Stimulated activated CD8-positive, alpha-beta memory T cell treated with anti-CD3 and anti-CD28 coated beads, Interleukin-15, amount 100 ng/mL, for 48 hours (primary cell): ENCODE measurements at regions not wholly inside any gene's neighbourhood (a gene's known extent, or its start where the extent isn't known, plus 50 kb on each side); places are given as distances from the start of the nearest gene placed in this dataset.
"Not testable (repeated sequence)": the region's sequence is repeated elsewhere in the genome, so short reads cannot be mapped to it uniquely, and the experiment has no call there.

Experiments
- DNase-seq, 2 donors: peaks; one replicate each; pipeline ENCODE4 v3.0.0-alpha.2; 2020; ENCODE audit warnings: low read depth in 2 of 2

- no peak for DNase-seq
Measured at GRCh38 chr10:128576943-128577670, 450.9 kb upstream of the MKI67 start.

- no peak for DNase-seq
Measured at GRCh38 chr10:128577958-128578750, 451.9 kb upstream of the MKI67 start.

DNA sequence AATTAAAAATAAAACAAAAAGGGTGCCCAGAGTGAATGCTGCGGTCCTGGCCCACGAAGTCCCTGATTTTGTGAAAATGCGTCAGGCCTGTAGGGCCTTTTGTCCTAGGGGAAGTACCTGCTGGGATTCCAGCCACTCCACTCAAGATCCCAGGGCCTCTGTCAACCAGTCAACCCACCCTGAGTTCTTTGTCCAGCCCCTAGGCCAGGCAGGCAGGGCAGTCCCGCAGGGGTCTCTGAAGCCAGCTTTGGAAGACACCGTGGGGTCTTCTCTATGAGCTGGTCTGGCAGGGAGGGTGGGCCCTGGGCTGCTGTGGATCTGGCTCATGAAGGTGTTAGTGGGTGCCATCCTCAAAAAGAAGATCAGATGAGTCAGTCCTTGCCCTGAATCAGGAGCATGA, 452.5 kb upstream of the MKI67 start:
- no peak for DNase-seq

DNA sequence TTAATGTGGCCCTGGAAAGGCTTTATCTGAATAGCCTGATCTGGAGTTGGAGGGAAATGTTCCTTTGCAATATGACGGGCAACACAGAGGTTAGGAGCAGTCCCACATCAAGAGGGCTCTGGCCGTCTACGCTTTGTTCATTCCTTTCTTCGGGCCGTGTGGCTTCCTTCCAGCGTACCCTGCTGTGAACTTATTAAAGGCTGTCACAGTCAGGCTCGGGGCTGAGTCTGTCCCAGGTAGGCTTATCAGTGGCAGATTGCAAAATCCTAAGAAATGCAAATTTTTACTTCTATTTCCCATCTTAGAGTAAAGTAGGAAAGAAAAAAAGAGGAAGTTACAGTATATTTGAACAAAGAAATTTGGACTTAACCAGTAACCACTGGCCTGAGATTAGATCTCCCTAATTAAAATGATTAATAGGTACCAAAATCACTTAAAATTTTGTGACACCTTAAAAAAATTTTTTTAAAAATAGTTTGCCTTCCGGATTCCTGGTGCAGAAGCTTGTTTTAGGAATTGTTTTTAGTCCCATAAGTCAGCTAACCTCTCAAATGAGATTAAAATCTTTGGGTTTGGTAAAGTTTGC, 453.1 kb upstream of the MKI67 start:
- no peak for DNase-seq

DNA sequence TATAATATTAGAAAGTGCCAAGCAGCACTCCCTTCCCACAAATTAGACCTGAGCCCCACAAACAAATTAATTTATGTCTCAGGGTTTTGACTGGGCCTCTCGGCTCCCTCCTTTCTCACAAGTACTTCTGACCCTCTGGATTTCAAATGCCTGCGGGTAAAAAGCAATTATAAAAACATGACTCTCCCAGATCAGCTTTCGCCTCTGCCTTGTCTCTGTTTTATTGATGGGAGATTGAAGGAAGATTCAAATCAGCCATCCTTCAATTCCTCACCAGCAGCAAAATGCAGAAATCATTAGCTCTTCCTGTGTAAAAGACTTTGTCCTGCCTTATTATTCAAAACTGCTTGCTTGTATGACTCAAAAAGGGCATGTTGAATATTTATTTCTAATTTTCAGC, 453.7 kb upstream of the MKI67 start:
- DNase-seq = no peak

DNA sequence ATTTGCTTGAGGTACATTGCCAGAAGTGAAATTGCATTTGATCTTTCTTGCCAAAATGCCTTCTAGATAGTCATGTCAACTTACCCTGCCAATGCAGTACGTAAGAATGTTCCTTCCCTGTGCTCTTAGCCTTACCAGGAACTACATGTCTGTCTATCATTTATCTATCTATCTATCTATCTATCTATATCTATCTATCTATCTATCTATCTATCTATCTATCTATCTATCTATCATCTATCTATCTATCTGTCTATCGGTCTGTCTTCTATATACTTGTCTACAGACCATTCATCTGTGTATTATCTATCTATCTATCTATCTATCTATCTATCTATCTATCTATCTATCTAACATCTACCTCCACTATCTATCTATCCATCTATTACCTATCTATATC, 456.9 kb upstream of the MKI67 start:
- DNase-seq = not testable (repeated sequence)

- not testable (repeated sequence) for DNase-seq
Measured at GRCh38 chr10:128586599-128586998, 460.4 kb upstream of the MKI67 start.

- DNase-seq = no peak
Measured at GRCh38 chr10:128587689-128588088, 461.5 kb upstream of the MKI67 start.

DNA sequence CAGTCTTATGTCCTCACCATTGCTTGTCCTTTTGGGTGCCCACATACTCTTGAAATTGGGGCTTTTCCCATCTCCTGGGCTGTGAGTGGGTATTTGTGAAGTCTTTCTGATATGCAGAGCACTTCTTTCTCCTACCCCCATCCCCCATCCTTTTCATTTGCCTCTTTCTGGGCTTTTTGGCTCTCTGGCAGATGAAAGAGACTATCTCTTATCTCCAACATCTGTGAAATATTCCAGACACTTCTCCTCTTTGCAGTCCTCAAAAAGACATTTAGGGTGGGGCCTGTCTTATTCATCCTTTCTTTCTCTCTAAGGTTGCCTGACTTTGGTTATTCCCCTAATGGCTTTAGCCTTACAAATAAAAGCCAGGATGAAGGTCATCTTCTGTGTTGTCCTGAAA, 462.2 kb upstream of the MKI67 start:
- no peak for DNase-seq

- no peak for DNase-seq
Measured at GRCh38 chr10:128594688-128595087, 468.5 kb upstream of the MKI67 start.

GRCh38 chr10:128596906-128597305, 470.7 kb upstream of the MKI67 start:
- DNase-seq = no peak

- DNase-seq = no peak
Measured at GRCh38 chr10:128599030-128599429, 472.8 kb upstream of the MKI67 start.

DNA sequence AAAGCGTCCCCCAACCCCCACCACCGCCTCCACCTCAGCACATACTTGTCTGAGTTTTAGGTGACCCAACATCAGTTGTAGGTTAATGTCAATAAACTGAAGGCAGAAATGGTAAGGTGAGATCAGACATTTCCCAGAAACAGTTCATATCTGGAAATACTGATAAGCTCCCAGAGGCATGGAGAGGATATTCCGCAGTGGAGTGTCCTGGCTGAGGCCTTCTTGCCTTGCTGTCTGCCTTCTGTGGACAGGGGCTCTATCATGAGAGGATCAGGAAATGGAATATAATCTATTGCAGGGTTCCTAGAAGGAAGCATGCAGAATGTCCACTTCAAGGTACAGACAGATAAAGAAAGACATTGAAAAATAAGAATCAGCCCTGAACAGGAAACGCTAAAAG, 473.3 kb upstream of the MKI67 start:
- DNase-seq = no peak

- DNase-seq = no peak
Measured at GRCh38 chr10:128602183-128602582, 476.0 kb upstream of the MKI67 start.

DNA sequence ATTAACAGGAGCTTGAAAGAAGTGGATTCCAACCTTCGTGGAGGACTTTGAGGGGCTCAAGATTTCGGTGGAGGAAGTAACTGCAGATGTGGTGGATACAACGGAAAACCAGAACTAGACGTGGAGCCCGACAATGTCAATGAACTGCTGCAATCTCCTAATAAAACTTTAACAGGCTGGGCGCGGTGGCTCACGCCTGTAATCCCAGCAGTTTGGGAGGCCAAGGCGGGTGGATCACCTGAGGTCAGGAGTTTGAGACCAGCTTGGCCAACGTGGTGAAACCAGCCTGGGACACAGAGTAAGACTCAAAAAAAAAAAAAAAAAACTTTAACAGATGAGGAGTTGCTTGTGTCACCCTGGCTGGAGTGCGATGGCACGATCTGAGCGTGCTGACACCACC, 477.8 kb upstream of the MKI67 start:
- DNase-seq = no peak

- no peak for DNase-seq
Measured at GRCh38 chr10:128605180-128605579, 479.0 kb upstream of the MKI67 start.

- no peak for DNase-seq
Measured at GRCh38 chr10:128606055-128606454, 479.8 kb upstream of the MKI67 start.

- no peak for DNase-seq
Measured at GRCh38 chr10:128608791-128609190, 482.6 kb upstream of the MKI67 start.

- DNase-seq = no peak
Measured at GRCh38 chr10:128609460-128609859, 483.2 kb upstream of the MKI67 start.

- DNase-seq = no peak
Measured at GRCh38 chr10:128610113-128610512, 483.9 kb upstream of the MKI67 start.

- DNase-seq = no peak
Measured at GRCh38 chr10:128612195-128612594, 486.0 kb upstream of the MKI67 start.

GRCh38 chr10:128612631-128613030, 486.4 kb upstream of the MKI67 start:
- no peak for DNase-seq

- no peak for DNase-seq
Measured at GRCh38 chr10:128614016-128614605, 487.9 kb upstream of the MKI67 start.
